GM12891 (cell line): ENCODE measurements at regions not wholly inside any gene's neighbourhood (a gene's known extent, or its start where the extent isn't known, plus 50 kb on each side); places are given as distances from the start of the nearest gene placed in this dataset.

Experiments
- PAX5 ChIP-seq: IDR thresholded peaks from 2 replicates; pipeline ENCODE4 v1.6.1; 2011; ENCODE audit warnings: low read length, moderate library complexity, mild to moderate bottlenecking; ENCODE audit not compliant: insufficient read depth, severe bottlenecking
- POLR2A ChIP-seq: IDR thresholded peaks from 2 replicates; pipeline ENCODE4 v1.6.1; 2011; ENCODE audit warnings: low read depth, low read length, control low read depth
- POLR2AphosphoS5 ChIP-seq: IDR thresholded peaks from 2 replicates; pipeline ENCODE4 v1.6.1; 2011; ENCODE audit warnings: low read depth, low read length, control low read depth
- POU2F2 ChIP-seq: IDR thresholded peaks from 2 replicates; pipeline ENCODE4 v1.6.1; 2011; ENCODE audit warnings: low read depth, mild to moderate bottlenecking, control low read depth, low read length, moderate library complexity
- SPI1 ChIP-seq: IDR thresholded peaks from 2 replicates; pipeline ENCODE4 v1.6.1; 2011; ENCODE audit warnings: low read depth, low read length, control low read depth
- TAF1 ChIP-seq: IDR thresholded peaks from 2 replicates; pipeline ENCODE4 v1.6.1; 2011; ENCODE audit warnings: low read depth, low read length, control low read depth

DNA sequence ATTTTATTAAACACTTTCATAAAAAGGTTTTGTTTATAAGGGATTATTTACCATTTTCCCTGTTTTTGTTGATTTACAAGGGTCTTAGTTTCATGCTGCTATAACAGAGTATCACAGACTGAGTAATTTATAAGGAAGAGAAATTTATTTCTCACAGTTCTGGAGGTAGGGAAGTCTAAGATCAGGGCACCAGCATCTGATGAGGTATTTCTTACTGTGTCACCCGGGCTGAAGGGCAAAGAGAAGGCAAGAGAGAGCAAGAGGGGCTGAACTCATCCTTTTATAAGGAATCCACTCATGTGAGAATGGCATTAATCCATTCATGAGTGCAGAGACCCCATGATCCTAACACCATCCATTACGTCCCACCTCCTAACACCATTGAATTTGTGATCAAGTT is 160.0 kb upstream of the SLC39A10 start:
- TF ChIP-seq POLR2A, result no peak
- TF ChIP-seq POLR2AphosphoS5, result no peak
- TF ChIP-seq SPI1, result no peak
- TF ChIP-seq TAF1, result no peak
- no peak for TF ChIP-seq PAX5
- no peak for TF ChIP-seq POU2F2
